ENCODE measurements at regions not wholly inside any gene's neighbourhood (a gene's known extent, or its start where the extent isn't known, plus 50 kb on each side); places are given as distances from the start of the nearest gene placed in this dataset.
A peak's percentile ranks its signal among the peaks of the same experiment; 100 is the strongest.

GRCh38 chr1:58841455-58841854 is 57.6 kb upstream of the JUN start:
- H3K36me3 ChIP-seq (ENCODE audit: low read depth) = no peaks in the 10 kb centered on the region
- H3K9me3 ChIP-seq (ENCODE audit: severe bottlenecking) = no peaks in the 10 kb centered on the region
- H3K4me1 ChIP-seq (ENCODE audit: insufficient read depth, poor library complexity, severe bottlenecking) = peaks cover 15% of the 10 kb centered on the region
- ATAC-seq (ENCODE audit: low read depth) (no peak), DNase-seq (ENCODE audit: low spot score) (no peak)
- peak overlapping the region; percentile 53 for H3K27ac ChIP-seq (ENCODE audit: poor library complexity, severe bottlenecking)
- TF ChIP-seq CTCF (IDR thresholded peaks at IDR 0.05; ENCODE audit: poor library complexity, severe bottlenecking) = no peak
- no peaks in the 10 kb centered on the region for H3K27me3 ChIP-seq (ENCODE audit: insufficient read depth, poor library complexity, severe bottlenecking)
- H3K4me3 ChIP-seq (ENCODE audit: severe bottlenecking) = no peak overlapping the region

- Histone ChIP-seq H3K4me1 (ENCODE audit: insufficient read depth, poor library complexity, severe bottlenecking) (peaks cover 20% of the 10 kb centered on the region), H3K9me3 (ENCODE audit: severe bottlenecking) (no peaks in the 10 kb centered on the region), H3K36me3 (ENCODE audit: low read depth) (no peaks in the 10 kb centered on the region), H3K4me3 (ENCODE audit: severe bottlenecking) (no peak overlapping the region), H3K27ac (ENCODE audit: poor library complexity, severe bottlenecking) (no peak overlapping the region), H3K27me3 (ENCODE audit: insufficient read depth, poor library complexity, severe bottlenecking) (no peaks in the 10 kb centered on the region)
- no peak for TF ChIP-seq CTCF (IDR thresholded peaks at IDR 0.05; ENCODE audit: poor library complexity, severe bottlenecking)
- ATAC-seq (ENCODE audit: low read depth) (no peak), DNase-seq (ENCODE audit: low spot score) (no peak)
Observed at GRCh38 chr1:58842941-58843340, 59.1 kb upstream of the JUN start.

- Histone ChIP-seq H3K27me3 (ENCODE audit: insufficient read depth, poor library complexity, severe bottlenecking) (no peaks in the 10 kb centered on the region), H3K4me3 (ENCODE audit: severe bottlenecking) (no peak overlapping the region), H3K27ac (ENCODE audit: poor library complexity, severe bottlenecking) (peak overlapping the region; percentile 33), H3K36me3 (ENCODE audit: low read depth) (no peaks in the 10 kb centered on the region), H3K9me3 (ENCODE audit: severe bottlenecking) (no peaks in the 10 kb centered on the region), H3K4me1 (ENCODE audit: insufficient read depth, poor library complexity, severe bottlenecking) (peaks cover 28% of the 10 kb centered on the region)
- DNase-seq (ENCODE audit: low spot score) (no peak), ATAC-seq (ENCODE audit: low read depth) (no peak)
- no peak for TF ChIP-seq CTCF (IDR thresholded peaks at IDR 0.05; ENCODE audit: poor library complexity, severe bottlenecking)
Observed at GRCh38 chr1:58844176-58844575, 60.3 kb upstream of the JUN start.

- ATAC-seq (ENCODE audit: low read depth) (no peak), DNase-seq (ENCODE audit: low spot score) (no peak)
- no peaks in the 10 kb centered on the region for H3K36me3 ChIP-seq (ENCODE audit: low read depth)
- no peaks in the 10 kb centered on the region for H3K27me3 ChIP-seq (ENCODE audit: insufficient read depth, poor library complexity, severe bottlenecking)
- peaks cover 36% of the 10 kb centered on the region for H3K4me1 ChIP-seq (ENCODE audit: insufficient read depth, poor library complexity, severe bottlenecking)
- no peaks in the 10 kb centered on the region for H3K9me3 ChIP-seq (ENCODE audit: severe bottlenecking)
- no peak overlapping the region for H3K27ac ChIP-seq (ENCODE audit: poor library complexity, severe bottlenecking)
- no peak for TF ChIP-seq CTCF (IDR thresholded peaks at IDR 0.05; ENCODE audit: poor library complexity, severe bottlenecking)
- no peak overlapping the region for H3K4me3 ChIP-seq (ENCODE audit: severe bottlenecking)
Observed at GRCh38 chr1:58845942-58846341, 62.1 kb upstream of the JUN start.

- TF ChIP-seq CTCF (IDR thresholded peaks at IDR 0.05; ENCODE audit: poor library complexity, severe bottlenecking) = no peak
- no peaks in the 10 kb centered on the region for H3K27me3 ChIP-seq (ENCODE audit: insufficient read depth, poor library complexity, severe bottlenecking)
- DNase-seq (ENCODE audit: low spot score) = peak; percentile 99
- H3K36me3 ChIP-seq (ENCODE audit: low read depth) = no peaks in the 10 kb centered on the region
- peaks cover 37% of the 10 kb centered on the region for H3K4me1 ChIP-seq (ENCODE audit: insufficient read depth, poor library complexity, severe bottlenecking)
- H3K27ac ChIP-seq (ENCODE audit: poor library complexity, severe bottlenecking) = peak overlapping the region; percentile 99
- no peaks in the 10 kb centered on the region for H3K9me3 ChIP-seq (ENCODE audit: severe bottlenecking)
- peak; percentile 96 for ATAC-seq (ENCODE audit: low read depth)
- no peak overlapping the region for H3K4me3 ChIP-seq (ENCODE audit: severe bottlenecking)
Observed at GRCh38 chr1:58848818-58849411, 65.1 kb upstream of the JUN start.
